Posterior vena cava (tissue), 2 donors: ENCODE measurements at regions not wholly inside any gene's neighbourhood (a gene's known extent, or its start where the extent isn't known, plus 50 kb on each side); places are given as distances from the start of the nearest gene placed in this dataset.

ENCODE experiments used
- DNase-seq: peaks from one replicate; pipeline ENCODE4 v3.0.0-alpha.2; 2020; ENCODE audit warnings: low spot score
- intact Hi-C, 2 donors: fragments of 100-400 bp; cut with DNase I; formaldehyde crosslinking; loops; one replicate each; pipeline versions ENCODE4 v1.14.1 to v1.14.2; 2022 to 2023
- donor health status: DM: yes; HTN: yes; CAD: no.
- donor health status: DM: yes; HTN: yes; CAD: no.

GRCh38 chr21:19261731-19262376, 858.3 kb upstream of the TMPRSS15 start:
- intact Hi-C loops, result no loop called here
- no peak for DNase-seq

GRCh38 chr21:19266636-19267035, 863.1 kb upstream of the TMPRSS15 start:
- intact Hi-C loops, result no loop called here
- DNase-seq, result no peak

DNA sequence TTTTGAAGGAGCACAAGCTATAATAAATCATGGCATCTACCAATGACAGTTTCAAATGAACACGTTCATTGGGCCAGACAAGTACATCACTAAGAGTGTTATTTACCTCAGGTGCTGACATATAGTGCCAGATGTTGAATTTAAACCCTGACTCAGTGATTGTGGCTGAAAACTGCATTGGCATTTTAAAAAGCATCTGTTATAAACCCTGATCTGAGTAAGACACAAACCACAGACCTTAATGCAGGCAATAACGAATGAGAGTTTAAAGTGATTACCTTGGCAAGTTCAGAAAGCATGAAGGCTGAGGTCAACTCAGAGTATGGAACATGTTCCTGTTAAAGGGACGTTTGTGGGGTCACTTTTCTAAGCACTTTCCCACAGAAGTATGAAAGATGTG, 865.1 kb upstream of the TMPRSS15 start:
- intact Hi-C loops, result no loop called here
- DNase-seq, result no peak

DNA sequence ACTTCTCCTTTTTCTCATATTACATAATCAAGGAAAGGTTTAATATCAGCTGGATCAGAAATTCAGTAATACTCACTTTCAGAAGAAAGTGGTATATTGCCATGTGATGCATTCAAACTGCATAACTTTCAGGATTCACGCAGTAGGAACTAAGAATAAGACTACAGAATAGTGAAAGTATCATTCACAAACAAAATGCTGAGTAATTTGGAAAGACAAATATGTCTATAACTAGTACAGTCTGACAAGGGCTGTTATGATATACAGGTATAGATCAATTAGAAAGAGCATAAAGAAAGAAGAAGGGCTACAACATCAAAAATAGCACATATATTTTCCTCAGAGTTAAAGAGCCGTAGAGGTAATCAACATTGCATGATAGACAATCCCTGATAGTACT, 871.5 kb upstream of the TMPRSS15 start:
- DNase-seq, result no peak
- intact Hi-C loops, result no loop called here

GRCh38 chr21:19276665-19277064, 873.1 kb upstream of the TMPRSS15 start:
- intact Hi-C loops, result no loop called here
- DNase-seq, result no peak

DNA sequence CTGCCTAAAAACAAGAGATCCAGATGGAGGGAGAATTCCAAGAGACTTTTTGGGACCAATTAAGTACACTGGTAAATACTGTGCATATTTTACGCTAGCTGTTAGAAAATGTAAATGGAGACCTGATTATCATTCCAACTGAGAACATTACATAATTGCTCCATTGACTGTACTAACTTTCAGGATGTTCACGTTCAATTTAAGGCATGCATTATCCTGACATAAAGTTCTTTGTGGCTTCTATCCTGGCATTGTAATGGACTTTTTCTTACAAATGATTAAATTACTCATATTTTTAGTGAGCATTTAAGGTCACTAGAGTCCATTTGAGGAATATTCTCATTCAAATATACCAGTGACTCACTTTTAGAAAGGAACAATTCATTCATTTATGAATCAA, 883.3 kb upstream of the TMPRSS15 start:
- intact Hi-C loops, result no loop called here
- DNase-seq, result no peak

GRCh38 chr21:19290328-19290727, 886.7 kb upstream of the TMPRSS15 start:
- DNase-seq, result no peak
- intact Hi-C loops, result no loop called here

DNA sequence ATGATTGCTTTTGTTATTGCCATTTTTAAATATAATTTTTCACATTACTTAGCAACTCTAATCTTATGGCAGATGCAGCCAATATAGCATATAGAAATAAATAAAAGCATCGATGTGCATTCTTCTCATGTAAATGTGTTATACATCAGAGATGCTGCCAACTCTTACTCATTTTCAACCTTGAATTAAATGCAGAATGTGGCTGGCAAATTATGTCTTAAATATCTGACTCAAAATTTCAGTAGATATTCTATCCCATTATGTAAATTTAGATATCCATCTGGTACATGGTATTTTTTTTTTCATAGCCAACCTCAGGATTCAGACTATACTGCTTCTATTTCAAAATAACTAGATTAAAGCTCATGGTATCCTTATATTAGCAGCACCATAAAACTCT, 916.7 kb upstream of the TMPRSS15 start:
- intact Hi-C loops, result no loop called here

DNA sequence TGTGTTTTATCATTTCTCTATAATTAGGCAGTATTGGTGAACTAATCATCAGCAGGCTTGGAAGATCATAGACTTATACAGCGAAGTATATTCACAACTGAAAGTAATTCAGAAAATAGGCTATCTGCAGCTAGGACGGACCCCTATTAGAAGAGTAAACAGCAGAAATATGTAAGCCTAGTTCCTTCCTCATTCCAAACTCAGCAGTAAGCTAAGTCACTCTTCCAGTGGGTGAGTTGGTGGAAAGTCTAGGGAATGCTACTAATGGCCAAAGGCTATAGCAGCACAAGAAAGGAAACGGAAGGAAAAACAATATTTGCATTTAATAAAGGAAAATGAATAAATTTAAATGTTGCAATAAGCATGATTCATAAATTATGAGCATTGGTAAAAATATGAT, 918.1 kb upstream of the TMPRSS15 start:
- DNase-seq, result no peak
- intact Hi-C loops, result no loop called here

More for the DNA sequence above, 916.7 kb upstream of the TMPRSS15 start:
- DNase-seq, result no peak

DNA sequence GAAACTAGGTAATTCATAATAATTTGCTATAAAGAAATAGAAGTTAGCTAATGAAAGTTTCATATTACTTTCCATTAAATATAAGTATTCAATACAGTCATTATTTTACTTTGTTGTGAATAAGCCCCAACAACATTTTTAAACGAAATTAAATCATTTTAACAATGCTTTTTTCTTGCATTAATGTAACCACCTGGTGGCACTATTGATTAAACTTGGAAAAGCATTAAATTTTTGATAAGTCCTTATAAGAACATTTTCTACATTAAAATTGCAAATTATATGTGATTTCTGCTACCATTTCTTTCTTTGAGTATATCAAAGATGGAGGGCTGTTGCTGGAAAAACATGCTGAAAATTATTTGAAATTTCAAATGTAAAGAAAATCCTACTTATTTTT, 918.8 kb upstream of the TMPRSS15 start:
- no peak for DNase-seq
- intact Hi-C loops, result no loop called here

DNA sequence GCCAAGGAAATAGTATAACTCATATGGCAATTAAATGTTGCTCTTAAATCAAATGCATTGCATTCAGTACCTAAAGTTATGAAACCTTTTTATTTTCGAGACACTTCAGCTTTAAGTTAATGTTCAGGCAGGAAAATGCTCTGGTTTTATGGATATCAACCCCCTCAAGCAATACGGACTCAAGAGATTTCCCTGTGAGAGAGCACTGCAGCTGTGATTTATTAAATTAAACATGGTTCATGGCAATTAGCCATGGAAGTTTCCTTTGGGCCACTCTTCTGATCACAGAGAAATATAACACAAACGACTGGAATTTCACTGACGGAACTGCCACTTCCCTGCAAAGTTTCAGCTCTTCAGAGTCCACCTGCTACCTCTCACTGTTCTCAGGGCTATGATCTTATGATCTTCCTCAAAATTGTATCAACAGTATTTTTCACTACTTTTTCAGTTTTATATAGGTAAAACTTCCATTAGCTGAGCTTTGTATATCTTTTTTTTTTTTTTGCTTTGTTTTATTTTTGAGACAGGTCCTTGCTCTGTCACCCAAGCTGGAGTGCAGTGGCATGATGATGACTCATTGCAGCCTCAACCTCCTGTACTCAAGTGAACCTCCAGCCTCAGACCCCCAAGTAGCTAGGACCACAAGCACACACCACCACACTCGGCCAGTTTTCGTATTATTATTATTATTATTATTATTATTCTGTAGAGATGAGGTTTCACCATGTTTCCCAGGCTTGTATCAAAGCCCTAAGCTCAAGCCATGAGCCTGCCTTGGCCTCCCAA, 923.1 kb upstream of the TMPRSS15 start:
- intact Hi-C loops, result no loop called here

DNA sequence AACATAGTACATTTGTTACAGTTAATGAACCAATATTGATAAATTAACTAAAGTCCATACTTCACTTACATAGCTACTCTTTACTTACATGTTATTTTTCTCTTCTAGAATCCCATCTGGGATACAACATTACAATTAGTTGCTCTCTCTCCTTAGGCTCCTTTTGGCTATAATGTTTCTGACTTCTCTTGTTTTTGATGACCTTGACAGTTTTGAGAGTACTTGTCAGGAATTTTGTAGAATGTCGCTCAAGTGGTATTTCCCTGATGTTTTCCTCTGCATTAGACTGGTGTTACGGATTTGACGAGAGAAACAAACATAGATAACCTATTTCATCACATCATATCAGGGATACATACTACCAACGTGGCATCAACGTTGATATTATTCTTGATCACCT, 925.4 kb upstream of the TMPRSS15 start:
- DNase-seq, result no peak
- intact Hi-C loops, result no loop called here

More for the DNA sequence above, 923.1 kb upstream of the TMPRSS15 start:
- DNase-seq, result no peak

DNA sequence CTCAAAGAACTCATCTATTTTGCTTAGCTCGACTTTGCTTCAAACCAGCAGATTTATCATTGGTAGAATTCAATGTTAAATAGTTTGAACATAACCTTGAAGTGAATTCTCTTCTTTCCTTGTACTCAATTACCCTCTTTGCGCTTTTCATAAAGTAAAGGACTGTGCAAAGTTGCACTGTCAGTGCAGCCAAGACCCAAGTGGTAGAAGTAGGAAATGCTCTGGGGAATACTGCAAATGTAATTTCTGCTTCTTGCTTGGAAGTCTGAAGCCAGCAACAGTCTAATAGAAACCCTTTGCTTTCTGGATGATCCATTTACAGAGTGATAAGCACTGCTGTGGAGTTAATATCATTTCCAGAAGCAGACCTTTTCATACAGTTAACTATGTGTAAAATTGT, 936.7 kb upstream of the TMPRSS15 start:
- intact Hi-C loops, result no loop called here
- no peak for DNase-seq

DNA sequence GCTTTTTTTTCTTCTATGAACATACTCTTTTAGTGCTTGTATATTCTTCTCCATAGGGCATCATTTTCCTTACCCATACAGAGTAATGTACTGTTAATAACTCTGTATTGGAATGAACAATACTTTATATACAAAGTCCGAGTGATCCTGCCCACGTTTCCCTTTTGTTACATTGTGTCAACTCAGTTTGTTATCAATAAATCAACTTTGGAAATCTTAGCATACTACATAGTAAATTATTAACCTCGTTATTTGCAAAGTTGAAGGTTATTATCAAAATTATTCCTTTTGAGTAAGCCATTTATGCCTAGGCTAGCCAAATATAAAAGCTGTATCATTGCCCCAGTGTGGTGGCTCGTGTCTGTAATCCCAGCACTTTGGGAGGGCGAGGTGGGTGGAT, 937.4 kb upstream of the TMPRSS15 start:
- no peak for DNase-seq
- intact Hi-C loops, result no loop called here

GRCh38 chr21:19343711-19344110, 940.1 kb upstream of the TMPRSS15 start:
- intact Hi-C loops, result no loop called here
- no peak for DNase-seq

DNA sequence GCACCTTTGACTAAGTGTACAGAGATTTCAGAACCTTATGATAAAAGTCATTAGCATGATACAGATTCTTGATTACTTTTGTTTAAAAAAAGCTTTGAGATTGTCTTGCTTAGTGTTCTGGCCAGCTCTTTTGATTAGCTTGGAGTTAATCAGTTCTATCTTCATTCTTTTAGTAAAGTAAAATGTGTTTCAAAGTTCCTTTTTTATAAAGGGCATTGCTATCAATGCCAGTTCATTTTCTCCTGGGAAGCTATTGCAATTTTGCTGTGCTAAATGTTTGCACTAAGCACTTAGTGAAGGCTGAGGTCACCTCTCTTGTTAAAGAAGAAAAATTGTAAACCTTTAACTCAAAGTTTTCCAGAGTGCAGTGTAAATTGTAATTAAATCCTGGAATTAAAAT, 946.7 kb upstream of the TMPRSS15 start:
- no peak for DNase-seq
- intact Hi-C loops, result no loop called here

- intact Hi-C loops, result no loop called here
- no peak for DNase-seq
These were observed 949.7 kb upstream of the TMPRSS15 start for GRCh38 chr21:19353256-19353655.

DNA sequence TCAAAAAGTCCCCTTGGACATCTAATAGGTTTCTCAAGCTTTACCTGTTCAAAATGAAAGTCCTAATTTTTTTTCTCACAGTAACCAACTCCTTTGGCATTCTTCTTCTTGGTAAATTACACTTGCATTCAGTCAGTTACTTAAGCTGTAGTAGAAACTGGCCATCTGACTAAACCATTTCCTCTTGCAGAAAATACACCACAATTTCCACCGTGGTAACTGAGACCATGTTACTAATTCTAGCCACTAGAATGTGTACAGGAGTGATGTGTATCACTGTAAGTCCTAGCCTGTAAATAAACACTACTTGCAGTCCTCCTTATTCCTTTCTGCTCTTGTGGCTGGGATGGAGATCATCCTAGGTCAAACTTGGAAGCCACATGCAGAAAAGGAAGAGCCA, 965.4 kb upstream of the TMPRSS15 start:
- intact Hi-C loops, result no loop called here
- no peak for DNase-seq

GRCh38 chr21:19392390-19392789, 988.8 kb upstream of the TMPRSS15 start:
- no peak for DNase-seq
- intact Hi-C loops, result no loop called here

GRCh38 chr21:19400223-19400770, 996.7 kb upstream of the TMPRSS15 start:
- no peak for DNase-seq
- intact Hi-C loops, result no loop called here

DNA sequence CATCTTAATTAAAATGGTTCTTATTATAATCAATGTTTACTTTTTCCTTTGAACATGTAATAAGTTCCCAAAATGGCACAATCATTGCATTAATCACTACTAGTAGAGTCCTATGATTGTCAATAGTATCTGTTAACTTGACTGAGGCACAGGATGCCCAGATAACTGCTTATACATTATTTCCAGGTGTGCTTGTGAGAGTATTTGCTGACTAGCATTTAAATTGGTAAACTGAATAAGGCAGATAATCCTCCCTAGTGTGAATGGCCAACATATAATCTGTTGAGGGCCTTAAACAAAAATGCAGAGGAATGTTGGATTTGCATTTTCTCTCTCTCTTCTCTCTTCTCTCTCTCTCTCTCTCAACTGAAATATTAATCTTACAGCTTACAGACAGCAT, 999.3 kb upstream of the TMPRSS15 start:
- no peak for DNase-seq
- intact Hi-C loops, result no loop called here
